Astrocyte (in vitro differentiated cells and primary cell): ENCODE measurements at regions not wholly inside any gene's neighbourhood (a gene's known extent, or its start where the extent isn't known, plus 50 kb on each side); places are given as distances from the start of the nearest gene placed in this dataset.

Source experiments
- CTCF ChIP-seq: IDR thresholded peaks from 2 replicates; pipeline ENCODE4 v1.5.1; 2011; ENCODE audit warnings: low read depth, mild to moderate bottlenecking, inconsistent platforms, low read length, moderate library complexity; ENCODE audit not compliant: insufficient read depth
- EZH2 ChIP-seq: IDR thresholded peaks from 2 replicates; pipeline ENCODE4 v1.6.1; 2012; ENCODE audit warnings: mild to moderate bottlenecking, low read length, inconsistent platforms; ENCODE audit not compliant: insufficient read depth

GRCh38 chr5:174378121-174378874, 332.8 kb downstream of the NSG2 start:
- TF ChIP-seq EZH2: no peak
- no peak for TF ChIP-seq CTCF
